MM.1S (cell line): ENCODE measurements at regions not wholly inside any gene's neighbourhood (a gene's known extent, or its start where the extent isn't known, plus 50 kb on each side); places are given as distances from the start of the nearest gene placed in this dataset.

ENCODE experiments used
- CTCF ChIP-seq: fragments of 300-600 bp; sonication (generic); IDR thresholded peaks from 2 replicates; pipeline ENCODE4 v1.5.1; 2016; ENCODE audit warnings: antibody characterized with exemption, low read length, mixed read lengths
- EZH2phosphoT487 ChIP-seq: fragments of 300-600 bp; sonication (generic); IDR thresholded peaks from 2 replicates; pipeline ENCODE4 v1.6.1; 2018; ENCODE audit warnings: antibody characterized with exemption, low read length

- TF ChIP-seq CTCF: no peak
- TF ChIP-seq EZH2phosphoT487: no peak
Measured at GRCh38 chr10:59037018-59037389, 139.4 kb upstream of the PHYHIPL start.
